GM12873 (cell line): ENCODE measurements at regions not wholly inside any gene's neighbourhood (a gene's known extent, or its start where the extent isn't known, plus 50 kb on each side); places are given as distances from the start of the nearest gene placed in this dataset.

Experiments used
- CTCF ChIP-seq: IDR thresholded peaks from 2 replicates; pipeline ENCODE4 v1.5.1; 2012; ENCODE audit warnings: low read depth, mild to moderate bottlenecking, moderate library complexity, low read length, control low read depth; ENCODE audit not compliant: insufficient read depth; ENCODE audit errors: missing control alignments

GRCh38 chr10:120105001-120105400 is 212.5 kb downstream of the SEC23IP start:
- TF ChIP-seq CTCF, result no peak

GRCh38 chr10:120105492-120105891 is 213.0 kb downstream of the SEC23IP start:
- no peak for TF ChIP-seq CTCF

- no peak for TF ChIP-seq CTCF
Observed at GRCh38 chr10:120108916-120109315, 216.4 kb downstream of the SEC23IP start.

- no peak for TF ChIP-seq CTCF
Observed at GRCh38 chr10:120110196-120110595, 217.7 kb downstream of the SEC23IP start.

- TF ChIP-seq CTCF, result no peak
Observed at GRCh38 chr10:120111628-120112027, 219.1 kb downstream of the SEC23IP start.

GRCh38 chr10:120112809-120113208 is 220.3 kb downstream of the SEC23IP start:
- no peak for TF ChIP-seq CTCF

- TF ChIP-seq CTCF, result no peak
Observed at GRCh38 chr10:120115959-120116358, 223.4 kb downstream of the SEC23IP start.
